ENCODE measurements at regions not wholly inside any gene's neighbourhood (a gene's known extent, or its start where the extent isn't known, plus 50 kb on each side); places are given as distances from the start of the nearest gene placed in this dataset.

DNA sequence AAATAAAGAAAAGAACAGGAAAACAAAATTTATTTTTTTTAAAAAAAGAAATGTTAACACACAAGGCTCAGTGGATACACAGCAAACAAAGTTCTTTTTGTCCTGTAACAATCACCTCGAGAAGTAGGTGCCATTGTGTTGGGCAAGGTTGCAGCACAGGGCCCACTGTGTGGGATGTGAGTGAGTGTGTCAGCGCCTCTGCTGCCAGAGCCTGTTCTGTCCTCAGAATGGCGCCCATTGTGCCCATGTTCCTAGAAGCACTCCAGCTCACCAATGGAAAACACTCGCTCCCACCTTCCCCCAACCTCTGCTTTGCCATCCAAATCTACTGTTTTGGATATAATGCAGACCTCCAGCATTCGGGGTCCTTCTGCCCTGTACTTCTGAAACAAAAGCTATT lies 84.9 kb upstream of the CLDN18 start:
- Mint-ChIP-seq H3K4me3 (no peak overlapping the region), H3K36me3 (ENCODE audit: low read depth) (no peaks in the 10 kb centered on the region), H3K27ac (no peak overlapping the region), H3K9me3 (no peaks in the 10 kb centered on the region; the same call in 2 of the 3 replicates), H3K27me3 (ENCODE audit: insufficient read depth, low read depth, poor library complexity) (peaks cover 2% of the 10 kb centered on the region), H3K4me1 (no peaks in the 10 kb centered on the region)
- Histone ChIP-seq H4K20me1 (replicated peaks; ENCODE audit: insufficient read depth) (no peaks in the 10 kb centered on the region), H3F3A (replicated peaks; ENCODE audit: low read depth) (no peaks in the 10 kb centered on the region), H3K4me3 (no peak overlapping the region), H3K4me2 (no peak overlapping the region), H2AFZ (no peak overlapping the region), H3K27ac (ENCODE audit: low read depth) (no peak overlapping the region), H3K4me1 (ENCODE audit: insufficient read depth) (no peaks in the 10 kb centered on the region), H3K27me3 (ENCODE audit: insufficient read depth) (no peaks in the 10 kb centered on the region), H3K79me2 (replicated peaks; ENCODE audit: insufficient read depth) (no peaks in the 10 kb centered on the region), H3K36me3 (ENCODE audit: insufficient read depth) (no peaks in the 10 kb centered on the region), H3K9me2 (ENCODE audit: insufficient read depth) (peaks cover 14% of the 10 kb centered on the region)
- DNase-seq (ENCODE audit: low spot score), result no peak
- no peak for TF ChIP-seq JUNB (IDR thresholded peaks at IDR 0.05; ENCODE audit: unreplicated experiment)
- TF ChIP-seq POLR2AphosphoS5 (IDR thresholded peaks at IDR 0.05; ENCODE audit: low read depth), result no peak
- no peak for TF ChIP-seq EZH2phosphoT487 (IDR thresholded peaks at IDR 0.05; ENCODE audit: unreplicated experiment)
- TF ChIP-seq EZH2 (IDR thresholded peaks at IDR 0.05; ENCODE audit: low read depth, unreplicated experiment), result no peak
- TF ChIP-seq CTCF (conservative IDR thresholded peaks at IDR 0.05; ENCODE audit: low read depth in 2 of 2), result no peak
- no peak for TF ChIP-seq REST (IDR thresholded peaks at IDR 0.05; ENCODE audit: unreplicated experiment)
- no peak for TF ChIP-seq STAT1 (IDR thresholded peaks at IDR 0.05; ENCODE audit: unreplicated experiment)
- no peak for TF ChIP-seq CREB1 (CRISPR knock-in tag; IDR thresholded peaks at IDR 0.05; ENCODE audit: low read depth)
- TF ChIP-seq NANOG (IDR thresholded peaks at IDR 0.05; ENCODE audit: borderline replicate concordance), result no peak
- TF ChIP-seq, protein P1, sequence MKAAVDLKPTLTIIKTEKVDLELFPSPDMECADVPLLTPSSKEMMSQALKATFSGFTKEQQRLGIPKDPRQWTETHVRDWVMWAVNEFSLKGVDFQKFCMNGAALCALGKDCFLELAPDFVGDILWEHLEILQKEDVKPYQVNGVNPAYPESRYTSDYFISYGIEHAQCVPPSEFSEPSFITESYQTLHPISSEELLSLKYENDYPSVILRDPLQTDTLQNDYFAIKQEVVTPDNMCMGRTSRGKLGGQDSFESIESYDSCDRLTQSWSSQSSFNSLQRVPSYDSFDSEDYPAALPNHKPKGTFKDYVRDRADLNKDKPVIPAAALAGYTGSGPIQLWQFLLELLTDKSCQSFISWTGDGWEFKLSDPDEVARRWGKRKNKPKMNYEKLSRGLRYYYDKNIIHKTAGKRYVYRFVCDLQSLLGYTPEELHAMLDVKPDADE (IDR thresholded peaks at IDR 0.05), result no peak
- no peak for TF ChIP-seq ZNF114 (CRISPR knock-in tag; IDR thresholded peaks at IDR 0.05)
- TF ChIP-seq ZNF331 (CRISPR knock-in tag; IDR thresholded peaks at IDR 0.05; ENCODE audit: low read depth), result no peak
- TF ChIP-seq, protein P2, sequence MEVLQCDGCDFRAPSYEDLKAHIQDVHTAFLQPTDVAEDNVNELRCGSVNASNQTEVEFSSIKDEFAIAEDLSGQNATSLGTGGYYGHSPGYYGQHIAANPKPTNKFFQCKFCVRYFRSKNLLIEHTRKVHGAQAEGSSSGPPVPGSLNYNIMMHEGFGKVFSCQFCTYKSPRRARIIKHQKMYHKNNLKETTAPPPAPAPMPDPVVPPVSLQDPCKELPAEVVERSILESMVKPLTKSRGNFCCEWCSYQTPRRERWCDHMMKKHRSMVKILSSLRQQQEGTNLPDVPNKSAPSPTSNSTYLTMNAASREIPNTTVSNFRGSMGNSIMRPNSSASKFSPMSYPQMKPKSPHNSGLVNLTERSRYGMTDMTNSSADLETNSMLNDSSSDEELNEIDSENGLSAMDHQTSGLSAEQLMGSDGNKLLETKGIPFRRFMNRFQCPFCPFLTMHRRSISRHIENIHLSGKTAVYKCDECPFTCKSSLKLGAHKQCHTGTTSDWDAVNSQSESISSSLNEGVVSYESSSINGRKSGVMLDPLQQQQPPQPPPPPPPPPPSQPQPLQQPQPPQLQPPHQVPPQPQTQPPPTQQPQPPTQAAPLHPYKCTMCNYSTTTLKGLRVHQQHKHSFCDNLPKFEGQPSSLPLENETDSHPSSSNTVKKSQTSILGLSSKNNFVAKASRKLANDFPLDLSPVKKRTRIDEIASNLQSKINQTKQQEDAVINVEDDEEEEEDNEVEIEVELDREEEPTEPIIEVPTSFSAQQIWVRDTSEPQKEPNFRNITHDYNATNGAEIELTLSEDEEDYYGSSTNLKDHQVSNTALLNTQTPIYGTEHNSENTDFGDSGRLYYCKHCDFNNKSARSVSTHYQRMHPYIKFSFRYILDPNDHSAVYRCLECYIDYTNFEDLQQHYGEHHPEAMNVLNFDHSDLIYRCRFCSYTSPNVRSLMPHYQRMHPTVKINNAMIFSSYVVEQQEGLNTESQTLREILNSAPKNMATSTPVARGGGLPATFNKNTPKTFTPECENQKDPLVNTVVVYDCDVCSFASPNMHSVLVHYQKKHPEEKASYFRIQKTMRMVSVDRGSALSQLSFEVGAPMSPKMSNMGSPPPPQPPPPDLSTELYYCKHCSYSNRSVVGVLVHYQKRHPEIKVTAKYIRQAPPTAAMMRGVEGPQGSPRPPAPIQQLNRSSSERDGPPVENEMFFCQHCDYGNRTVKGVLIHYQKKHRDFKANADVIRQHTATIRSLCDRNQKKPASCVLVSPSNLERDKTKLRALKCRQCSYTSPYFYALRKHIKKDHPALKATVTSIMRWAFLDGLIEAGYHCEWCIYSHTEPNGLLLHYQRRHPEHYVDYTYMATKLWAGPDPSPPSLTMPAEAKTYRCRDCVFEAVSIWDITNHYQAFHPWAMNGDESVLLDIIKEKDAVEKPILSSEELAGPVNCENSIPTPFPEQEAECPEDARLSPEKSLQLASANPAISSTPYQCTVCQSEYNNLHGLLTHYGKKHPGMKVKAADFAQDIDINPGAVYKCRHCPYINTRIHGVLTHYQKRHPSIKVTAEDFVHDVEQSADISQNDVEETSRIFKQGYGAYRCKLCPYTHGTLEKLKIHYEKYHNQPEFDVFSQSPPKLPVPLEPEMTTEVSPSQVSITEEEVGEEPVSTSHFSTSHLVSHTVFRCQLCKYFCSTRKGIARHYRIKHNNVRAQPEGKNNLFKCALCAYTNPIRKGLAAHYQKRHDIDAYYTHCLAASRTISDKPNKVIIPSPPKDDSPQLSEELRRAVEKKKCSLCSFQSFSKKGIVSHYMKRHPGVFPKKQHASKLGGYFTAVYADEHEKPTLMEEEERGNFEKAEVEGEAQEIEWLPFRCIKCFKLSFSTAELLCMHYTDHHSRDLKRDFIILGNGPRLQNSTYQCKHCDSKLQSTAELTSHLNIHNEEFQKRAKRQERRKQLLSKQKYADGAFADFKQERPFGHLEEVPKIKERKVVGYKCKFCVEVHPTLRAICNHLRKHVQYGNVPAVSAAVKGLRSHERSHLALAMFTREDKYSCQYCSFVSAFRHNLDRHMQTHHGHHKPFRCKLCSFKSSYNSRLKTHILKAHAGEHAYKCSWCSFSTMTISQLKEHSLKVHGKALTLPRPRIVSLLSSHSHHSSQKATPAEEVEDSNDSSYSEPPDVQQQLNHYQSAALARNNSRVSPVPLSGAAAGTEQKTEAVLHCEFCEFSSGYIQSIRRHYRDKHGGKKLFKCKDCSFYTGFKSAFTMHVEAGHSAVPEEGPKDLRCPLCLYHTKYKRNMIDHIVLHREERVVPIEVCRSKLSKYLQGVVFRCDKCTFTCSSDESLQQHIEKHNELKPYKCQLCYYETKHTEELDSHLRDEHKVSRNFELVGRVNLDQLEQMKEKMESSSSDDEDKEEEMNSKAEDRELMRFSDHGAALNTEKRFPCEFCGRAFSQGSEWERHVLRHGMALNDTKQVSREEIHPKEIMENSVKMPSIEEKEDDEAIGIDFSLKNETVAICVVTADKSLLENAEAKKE (CRISPR knock-in tag; IDR thresholded peaks at IDR 0.05), result no peak
- ATAC-seq, result no peak
